ENCODE measurements at regions not wholly inside any gene's neighbourhood (a gene's known extent, or its start where the extent isn't known, plus 50 kb on each side); places are given as distances from the start of the nearest gene placed in this dataset.

- Histone ChIP-seq H3K4me3 (peak overlapping the region; percentile 46), H3K27ac (peak overlapping the region; percentile 8 to 63)
- DNase-seq (ENCODE audit: low spot score) = no peak
These were observed 88.0 kb downstream of the C1D start for GRCh38 chr2:67974559-67975430.

GRCh38 chr2:67977464-67977863 is 85.3 kb downstream of the C1D start:
- no peak overlapping the region for H3K27ac ChIP-seq
- H3K4me3 ChIP-seq = no peak overlapping the region
- DNase-seq (ENCODE audit: low spot score) = no peak
- TF ChIP-seq CTCF (IDR thresholded peaks at IDR 0.05) = no peak

More at GRCh38 chr2:67974559-67975430, 88.0 kb downstream of the C1D start:
- TF ChIP-seq CTCF (IDR thresholded peaks at IDR 0.05) = no peak

GRCh38 chr2:67982956-67983355 is 79.8 kb downstream of the C1D start:
- H3K27ac ChIP-seq = no peak overlapping the region
- no peak for DNase-seq (ENCODE audit: low spot score)
- TF ChIP-seq CTCF (IDR thresholded peaks at IDR 0.05) = no peak
- no peak overlapping the region for H3K4me3 ChIP-seq

- DNase-seq (ENCODE audit: low spot score) = no peak
- no peak overlapping the region for H3K4me3 ChIP-seq
- TF ChIP-seq CTCF (IDR thresholded peaks at IDR 0.05) = no peak
- no peak overlapping the region for H3K27ac ChIP-seq
These were observed 78.2 kb downstream of the C1D start for GRCh38 chr2:67984600-67984999.

GRCh38 chr2:67985586-67985985 is 77.2 kb downstream of the C1D start:
- no peak overlapping the region for H3K4me3 ChIP-seq
- no peak overlapping the region for H3K27ac ChIP-seq
- no peak for TF ChIP-seq CTCF (IDR thresholded peaks at IDR 0.05)
- DNase-seq (ENCODE audit: low spot score) = no peak

- no peak overlapping the region for H3K27ac ChIP-seq
- no peak for TF ChIP-seq CTCF (IDR thresholded peaks at IDR 0.05)
- no peak for DNase-seq (ENCODE audit: low spot score)
These were observed 76.5 kb downstream of the C1D start for GRCh38 chr2:67986258-67986657.

More at GRCh38 chr2:67986258-67986657, 76.5 kb downstream of the C1D start:
- no peak overlapping the region for H3K4me3 ChIP-seq

Data from coronary artery (tissue), 2 donors.